ENCODE measurements at regions not wholly inside any gene's neighbourhood (a gene's known extent, or its start where the extent isn't known, plus 50 kb on each side); places are given as distances from the start of the nearest gene placed in this dataset.

- no peak for TF ChIP-seq TAF1 (IDR thresholded peaks at IDR 0.05; ENCODE audit: borderline replicate concordance, insufficient read depth, low read length)
- no peak for TF ChIP-seq POLR2AphosphoS5 (IDR thresholded peaks at IDR 0.05; ENCODE audit: low read depth, low read length)
Measured at GRCh38 chr20:19930426-19930825, 86.7 kb upstream of the NAA20 start.

All from PFSK-1 (cell line).